ENCODE measurements at regions not wholly inside any gene's neighbourhood (a gene's known extent, or its start where the extent isn't known, plus 50 kb on each side); places are given as distances from the start of the nearest gene placed in this dataset.
"Not testable (repeated sequence)": the region's sequence is repeated elsewhere in the genome, so short reads cannot be mapped to it uniquely, and the experiment has no call there.

DNA sequence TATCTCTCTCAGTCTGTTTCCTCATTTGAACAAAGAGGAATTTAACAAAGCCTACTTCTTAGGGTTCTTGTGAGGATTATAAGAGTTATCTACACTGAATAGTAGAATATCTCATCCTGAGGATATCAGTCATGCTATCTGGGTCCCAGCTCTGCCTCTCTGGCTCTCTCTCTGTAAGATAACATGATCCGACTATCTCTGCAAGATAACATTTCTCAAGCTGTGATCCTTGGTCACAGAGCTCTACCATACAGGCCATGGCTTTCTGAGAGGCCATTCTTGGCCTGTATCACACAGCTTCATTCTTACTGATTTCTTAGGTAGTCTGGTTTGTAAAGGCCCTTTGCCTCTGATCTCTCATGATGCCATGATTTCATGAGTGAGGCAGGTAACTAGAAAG is 71.0 kb upstream of the TRABD2B start:
- Histone ChIP-seq H3K4me3 (ENCODE audit: low read length, poor library complexity, severe bottlenecking) (no peak overlapping the region), H4K20me1 (ENCODE audit: insufficient read depth, low read length, poor library complexity, severe bottlenecking) (no peaks in the 10 kb centered on the region), H2AFZ (ENCODE audit: low read length) (no peak overlapping the region), H3K9me2 (replicated peaks; ENCODE audit: low read depth, low read length) (no peaks in the 10 kb centered on the region), H3K9me3 (ENCODE audit: insufficient read depth, low read depth, low read length) (no peaks in the 10 kb centered on the region), H3K27me3 (ENCODE audit: insufficient read depth, low read length, poor library complexity, severe bottlenecking) (no peaks in the 10 kb centered on the region), H3K36me3 (ENCODE audit: insufficient read depth, low read length) (no peaks in the 10 kb centered on the region), H3K79me2 (ENCODE audit: insufficient read depth, low read length) (no peaks in the 10 kb centered on the region), H3K4me2 (ENCODE audit: low read depth, low read length, poor library complexity, severe bottlenecking) (no peak overlapping the region), H3F3A (ENCODE audit: low read depth) (no peaks in the 10 kb centered on the region), H3K4me1 (ENCODE audit: insufficient read depth, low read length, poor library complexity, severe bottlenecking) (no peaks in the 10 kb centered on the region), H3K9ac (ENCODE audit: low read depth, low read length, poor library complexity, severe bottlenecking) (no peak overlapping the region)
- no peak for TF ChIP-seq CTCF (conservative IDR thresholded peaks at IDR 0.05; ENCODE audit: low read length)
- TF ChIP-seq EZH2phosphoT487 (IDR thresholded peaks at IDR 0.05; ENCODE audit: borderline replicate concordance), result no peak

DNA sequence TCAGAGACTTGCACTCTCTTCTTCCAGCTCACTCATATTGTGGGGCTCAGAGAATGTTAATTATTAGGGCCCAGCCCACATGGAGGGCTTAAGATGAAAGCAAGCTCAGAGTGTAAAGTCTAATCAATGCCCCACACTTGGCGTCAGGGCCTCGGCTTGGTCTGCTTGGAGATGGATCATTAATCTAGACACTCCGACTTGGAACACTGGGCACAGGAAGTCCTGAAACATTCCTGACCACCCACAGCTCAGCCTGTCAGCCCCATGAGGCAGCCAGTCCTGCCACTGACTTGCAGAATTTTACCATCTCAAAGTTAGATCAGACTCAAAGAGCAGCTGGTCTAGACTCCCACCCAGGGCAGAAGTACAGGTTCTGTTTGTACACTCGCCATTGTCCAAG is 69.8 kb upstream of the TRABD2B start:
- Histone ChIP-seq H3K36me3 (ENCODE audit: insufficient read depth, low read length) (no peaks in the 10 kb centered on the region), H3K27me3 (ENCODE audit: insufficient read depth, low read length, poor library complexity, severe bottlenecking) (no peaks in the 10 kb centered on the region), H3K4me3 (ENCODE audit: low read length, poor library complexity, severe bottlenecking) (no peak overlapping the region), H3K4me2 (ENCODE audit: low read depth, low read length, poor library complexity, severe bottlenecking) (no peak overlapping the region), H3K4me1 (ENCODE audit: insufficient read depth, low read length, poor library complexity, severe bottlenecking) (peaks cover under 1% of the 10 kb centered on the region), H3K9ac (ENCODE audit: low read depth, low read length, poor library complexity, severe bottlenecking) (no peak overlapping the region), H3K9me2 (replicated peaks; ENCODE audit: low read depth, low read length) (no peaks in the 10 kb centered on the region), H3F3A (ENCODE audit: low read depth) (no peaks in the 10 kb centered on the region), H3K9me3 (ENCODE audit: insufficient read depth, low read depth, low read length) (no peaks in the 10 kb centered on the region), H4K20me1 (ENCODE audit: insufficient read depth, low read length, poor library complexity, severe bottlenecking) (no peaks in the 10 kb centered on the region), H3K79me2 (ENCODE audit: insufficient read depth, low read length) (no peaks in the 10 kb centered on the region), H2AFZ (ENCODE audit: low read length) (no peak overlapping the region)
- TF ChIP-seq EZH2phosphoT487 (IDR thresholded peaks at IDR 0.05; ENCODE audit: borderline replicate concordance) (no peak), CTCF (conservative IDR thresholded peaks at IDR 0.05; ENCODE audit: low read length) (no peak)

DNA sequence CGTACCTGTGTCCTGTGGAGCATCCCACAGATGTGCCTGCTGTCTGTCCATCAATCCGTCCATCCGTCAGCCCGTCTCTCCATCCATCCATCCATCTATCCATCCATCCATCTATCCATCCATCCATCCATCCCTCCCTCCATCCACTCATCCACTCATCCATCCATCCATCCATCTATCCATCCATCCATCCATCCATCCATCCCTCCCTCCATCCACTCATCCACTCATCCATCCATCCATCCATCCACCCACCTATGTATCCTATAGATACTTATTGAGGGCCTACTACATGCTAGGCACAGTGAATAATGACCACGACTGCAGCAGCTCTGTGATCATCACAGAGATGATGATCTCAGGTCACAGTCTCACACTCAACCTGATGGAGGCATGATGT is 67.5 kb upstream of the TRABD2B start:
- not testable (repeated sequence) for H3F3A ChIP-seq (ENCODE audit: low read depth); H4K20me1 ChIP-seq (ENCODE audit: insufficient read depth, low read length, poor library complexity, severe bottlenecking); H3K9me2 ChIP-seq (replicated peaks; ENCODE audit: low read depth, low read length); H3K4me3 ChIP-seq (ENCODE audit: low read length, poor library complexity, severe bottlenecking); H3K9me3 ChIP-seq (ENCODE audit: insufficient read depth, low read depth, low read length); H3K9ac ChIP-seq (ENCODE audit: low read depth, low read length, poor library complexity, severe bottlenecking); H2AFZ ChIP-seq (ENCODE audit: low read length); H3K36me3 ChIP-seq (ENCODE audit: insufficient read depth, low read length); H3K27me3 ChIP-seq (ENCODE audit: insufficient read depth, low read length, poor library complexity, severe bottlenecking); H3K4me1 ChIP-seq (ENCODE audit: insufficient read depth, low read length, poor library complexity, severe bottlenecking); H3K4me2 ChIP-seq (ENCODE audit: low read depth, low read length, poor library complexity, severe bottlenecking); H3K79me2 ChIP-seq (ENCODE audit: insufficient read depth, low read length)

DNA sequence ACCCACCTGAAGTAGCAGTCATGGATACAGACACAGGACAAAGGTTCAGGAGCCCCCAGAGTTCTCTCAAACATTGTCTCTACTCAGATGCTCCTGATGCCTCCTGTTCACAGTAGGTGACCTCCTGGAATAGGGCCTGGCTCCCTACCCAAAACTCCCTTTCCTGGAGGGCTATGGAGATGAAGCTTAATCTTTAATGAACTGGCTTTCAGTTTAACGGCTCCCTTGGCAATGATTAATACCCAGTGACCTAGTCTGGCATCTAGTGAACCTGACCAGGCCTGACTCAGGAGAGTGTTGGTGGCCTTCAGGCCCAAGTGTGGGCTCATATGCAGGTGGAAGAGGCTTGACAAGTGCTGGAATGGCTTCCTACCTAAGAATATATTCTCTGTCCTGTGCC is 65.2 kb upstream of the TRABD2B start:
- no peaks in the 10 kb centered on the region for H3K36me3 ChIP-seq (ENCODE audit: insufficient read depth, low read length)

More for the DNA sequence above, 65.2 kb upstream of the TRABD2B start:
- Histone ChIP-seq H3K27me3 (ENCODE audit: insufficient read depth, low read length, poor library complexity, severe bottlenecking) (no peaks in the 10 kb centered on the region), H3K9me3 (ENCODE audit: insufficient read depth, low read depth, low read length) (no peaks in the 10 kb centered on the region), H2AFZ (ENCODE audit: low read length) (no peak overlapping the region), H3K9ac (ENCODE audit: low read depth, low read length, poor library complexity, severe bottlenecking) (no peak overlapping the region), H4K20me1 (ENCODE audit: insufficient read depth, low read length, poor library complexity, severe bottlenecking) (no peaks in the 10 kb centered on the region), H3K4me3 (ENCODE audit: low read length, poor library complexity, severe bottlenecking) (no peak overlapping the region), H3K9me2 (replicated peaks; ENCODE audit: low read depth, low read length) (no peaks in the 10 kb centered on the region), H3K4me2 (ENCODE audit: low read depth, low read length, poor library complexity, severe bottlenecking) (no peak overlapping the region), H3F3A (ENCODE audit: low read depth) (no peaks in the 10 kb centered on the region), H3K4me1 (ENCODE audit: insufficient read depth, low read length, poor library complexity, severe bottlenecking) (peaks cover 7% of the 10 kb centered on the region), H3K79me2 (ENCODE audit: insufficient read depth, low read length) (no peaks in the 10 kb centered on the region)
- TF ChIP-seq CTCF (conservative IDR thresholded peaks at IDR 0.05; ENCODE audit: low read length), result no peak
- no peak for TF ChIP-seq EZH2phosphoT487 (IDR thresholded peaks at IDR 0.05; ENCODE audit: borderline replicate concordance)

Measured in Loucy (cell line).